Suprapubic skin (tissue), 4 donors: ENCODE measurements at regions not wholly inside any gene's neighbourhood (a gene's known extent, or its start where the extent isn't known, plus 50 kb on each side); places are given as distances from the start of the nearest gene placed in this dataset.

Experiments used
- DNase-seq, 2 donors: peaks; one replicate each; pipeline ENCODE4 v3.0.0-alpha.2; 2019; ENCODE audit warnings: low spot score in 2 of 2
- H3K27ac ChIP-seq: fragments of 200-600 bp; sonication (generic); one replicate; pipeline ENCODE4 v1.5.1; 2019
- H3K27me3 ChIP-seq: fragments of 200-600 bp; sonication (generic); one replicate; pipeline ENCODE4 v1.5.1; 2019
- H3K36me3 ChIP-seq: fragments of 200-600 bp; sonication (generic); one replicate; pipeline ENCODE4 v1.5.1; 2019
- H3K4me1 ChIP-seq: fragments of 200-600 bp; sonication (generic); one replicate; pipeline ENCODE4 v1.5.1; 2019
- H3K4me3 ChIP-seq: fragments of 200-600 bp; sonication (generic); one replicate; pipeline ENCODE4 v1.5.1; 2019; ENCODE audit warnings: mild to moderate bottlenecking
- H3K9me3 ChIP-seq: fragments of 200-600 bp; sonication (generic); one replicate; pipeline ENCODE4 v1.5.1; 2019
- EP300 ChIP-seq: sonication (generic); formaldehyde crosslinking; IDR thresholded peaks from one replicate; pipeline ENCODE4 v1.6.1; 2017; ENCODE audit warnings: antibody characterized with exemption
- POLR2A ChIP-seq, 2 donors: fragments of 450-650 bp; IDR thresholded peaks; one replicate each; pipeline ENCODE4 v1.6.1; 2017; ENCODE audit warnings: antibody characterized with exemption in 2 of 2, mild to moderate bottlenecking in 2 of 2, moderate library complexity in 2 of 2
- POLR2AphosphoS5 ChIP-seq, 3 donors: sonication (generic); formaldehyde crosslinking; IDR thresholded peaks; one replicate each; pipeline ENCODE4 v1.6.1; 2017; ENCODE audit warnings: antibody characterized with exemption in 3 of 3
- WGBS: methylation state at CpG from one replicate; pipeline ENCODE4 v1.1.5; 2018; 5-methylcytosine and 5-hydroxymethylcytosine counted together
- TF ChIP-seq, protein P1 (sequence below), 2 donors: fragments of 200-600 bp in 1 of 2; fragments of 450-650 bp in 1 of 2; sonication (generic) in 1 of 2; IDR thresholded peaks; one replicate each; pipeline ENCODE4 v1.5.1; 2016 to 2019; ENCODE audit warnings: antibody characterized with exemption in 2 of 2, mild to moderate bottlenecking in 1 of 2, moderate library complexity in 1 of 2

DNA sequence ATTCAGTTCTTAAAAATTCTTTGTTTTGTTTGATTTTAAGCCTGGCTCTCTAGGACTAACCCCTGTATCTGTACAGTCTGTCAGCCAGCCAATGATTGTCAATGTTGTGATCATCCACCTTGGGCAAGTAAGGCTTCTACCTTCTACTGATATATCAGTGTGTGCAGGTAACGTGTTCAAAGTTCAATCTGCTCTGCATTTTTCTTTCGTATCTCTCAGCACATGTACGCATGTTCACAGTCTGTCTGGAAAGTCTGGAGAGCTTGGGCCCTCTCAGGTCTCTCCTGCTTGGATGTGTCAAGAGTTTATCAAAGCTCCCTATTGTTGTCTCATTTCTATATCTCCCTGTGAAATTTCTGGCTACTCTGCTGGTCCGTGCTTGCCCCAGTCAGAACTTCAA, 138.6 kb upstream of the VRK1 start:
- WGBS: 55% methylated on average over 4 of the region's 4 CpGs
- H3K27ac ChIP-seq: no peak overlapping the region
- H3K4me1 ChIP-seq: peaks cover 9% of the 10 kb centered on the region
- peaks cover 12% of the 10 kb centered on the region for H3K27me3 ChIP-seq
- H3K36me3 ChIP-seq: no peaks in the 10 kb centered on the region
- peaks cover 8% of the 10 kb centered on the region for H3K9me3 ChIP-seq
- no peak for TF ChIP-seq EP300
- TF ChIP-seq POLR2AphosphoS5 (IDR thresholded peaks at IDR 0.05): no peak
- TF ChIP-seq POLR2A (IDR thresholded peaks at IDR 0.05): no peak
- TF ChIP-seq, protein P1, sequence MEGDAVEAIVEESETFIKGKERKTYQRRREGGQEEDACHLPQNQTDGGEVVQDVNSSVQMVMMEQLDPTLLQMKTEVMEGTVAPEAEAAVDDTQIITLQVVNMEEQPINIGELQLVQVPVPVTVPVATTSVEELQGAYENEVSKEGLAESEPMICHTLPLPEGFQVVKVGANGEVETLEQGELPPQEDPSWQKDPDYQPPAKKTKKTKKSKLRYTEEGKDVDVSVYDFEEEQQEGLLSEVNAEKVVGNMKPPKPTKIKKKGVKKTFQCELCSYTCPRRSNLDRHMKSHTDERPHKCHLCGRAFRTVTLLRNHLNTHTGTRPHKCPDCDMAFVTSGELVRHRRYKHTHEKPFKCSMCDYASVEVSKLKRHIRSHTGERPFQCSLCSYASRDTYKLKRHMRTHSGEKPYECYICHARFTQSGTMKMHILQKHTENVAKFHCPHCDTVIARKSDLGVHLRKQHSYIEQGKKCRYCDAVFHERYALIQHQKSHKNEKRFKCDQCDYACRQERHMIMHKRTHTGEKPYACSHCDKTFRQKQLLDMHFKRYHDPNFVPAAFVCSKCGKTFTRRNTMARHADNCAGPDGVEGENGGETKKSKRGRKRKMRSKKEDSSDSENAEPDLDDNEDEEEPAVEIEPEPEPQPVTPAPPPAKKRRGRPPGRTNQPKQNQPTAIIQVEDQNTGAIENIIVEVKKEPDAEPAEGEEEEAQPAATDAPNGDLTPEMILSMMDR (IDR thresholded peaks at IDR 0.05): no peak
- H3K4me3 ChIP-seq: no peak overlapping the region
- no peak for DNase-seq

DNA sequence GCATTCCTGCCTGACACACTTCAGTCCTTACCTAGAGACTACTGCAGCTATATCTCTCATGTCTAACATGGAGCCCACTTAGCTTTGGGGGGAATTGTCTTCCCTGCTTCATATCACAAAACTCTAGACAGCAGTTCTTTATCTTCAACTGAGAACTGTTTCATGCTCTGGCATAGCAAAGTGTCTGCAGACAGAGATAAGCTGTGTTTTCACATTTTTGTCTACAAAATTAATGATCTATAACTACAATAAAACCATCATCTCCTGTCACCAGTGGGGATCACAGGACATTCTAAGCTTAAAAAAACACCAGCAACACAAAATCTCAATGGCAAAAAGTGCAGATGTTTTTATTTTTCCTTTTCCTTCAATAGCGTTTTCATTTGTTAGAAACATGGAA, 137.1 kb upstream of the VRK1 start:
- H3K4me1 ChIP-seq: peaks cover 9% of the 10 kb centered on the region
- H3K27me3 ChIP-seq: peaks cover 12% of the 10 kb centered on the region
- peaks cover 8% of the 10 kb centered on the region for H3K9me3 ChIP-seq
- WGBS: 43% methylated on average over 1 of the region's 1 CpG
- TF ChIP-seq POLR2AphosphoS5 (IDR thresholded peaks at IDR 0.05): no peak
- no peak for TF ChIP-seq POLR2A (IDR thresholded peaks at IDR 0.05)
- TF ChIP-seq EP300: no peak
- TF ChIP-seq, protein P1 (IDR thresholded peaks at IDR 0.05): no peak
- DNase-seq: no peak
- no peak overlapping the region for H3K27ac ChIP-seq
- H3K36me3 ChIP-seq: no peaks in the 10 kb centered on the region
- no peak overlapping the region for H3K4me3 ChIP-seq

DNA sequence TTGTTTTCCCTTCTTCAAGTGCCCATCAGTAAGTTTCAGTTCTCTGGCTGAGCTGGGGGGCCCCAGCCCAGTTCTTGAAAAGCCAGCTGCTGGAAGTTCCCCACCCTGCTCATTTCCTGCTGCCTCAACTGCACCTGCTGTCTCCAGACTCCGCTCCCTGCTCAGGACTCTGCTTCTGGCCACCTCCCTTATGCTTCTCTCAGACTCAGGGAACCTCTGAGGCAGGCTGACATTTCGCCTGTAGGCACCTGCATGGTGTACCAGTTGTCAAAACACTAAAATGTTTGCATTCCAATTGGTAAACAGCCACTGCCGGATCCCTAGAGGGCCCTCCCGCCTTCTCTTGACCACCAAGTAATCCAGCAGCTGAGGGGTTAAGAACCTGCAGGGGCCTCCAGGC, 136.5 kb upstream of the VRK1 start:
- H3K27me3 ChIP-seq: peaks cover 12% of the 10 kb centered on the region
- TF ChIP-seq POLR2A (IDR thresholded peaks at IDR 0.05): no peak
- no peak for TF ChIP-seq POLR2AphosphoS5 (IDR thresholded peaks at IDR 0.05)
- TF ChIP-seq, protein P1 (IDR thresholded peaks at IDR 0.05): no peak
- no peak for TF ChIP-seq EP300
- peaks cover 9% of the 10 kb centered on the region for H3K4me1 ChIP-seq
- no peaks in the 10 kb centered on the region for H3K36me3 ChIP-seq
- no peak overlapping the region for H3K4me3 ChIP-seq
- DNase-seq: no peak
- H3K9me3 ChIP-seq: peaks cover 8% of the 10 kb centered on the region
- H3K27ac ChIP-seq: no peak overlapping the region
- 36% methylated on average over 4 of the region's 4 CpGs for WGBS

DNA sequence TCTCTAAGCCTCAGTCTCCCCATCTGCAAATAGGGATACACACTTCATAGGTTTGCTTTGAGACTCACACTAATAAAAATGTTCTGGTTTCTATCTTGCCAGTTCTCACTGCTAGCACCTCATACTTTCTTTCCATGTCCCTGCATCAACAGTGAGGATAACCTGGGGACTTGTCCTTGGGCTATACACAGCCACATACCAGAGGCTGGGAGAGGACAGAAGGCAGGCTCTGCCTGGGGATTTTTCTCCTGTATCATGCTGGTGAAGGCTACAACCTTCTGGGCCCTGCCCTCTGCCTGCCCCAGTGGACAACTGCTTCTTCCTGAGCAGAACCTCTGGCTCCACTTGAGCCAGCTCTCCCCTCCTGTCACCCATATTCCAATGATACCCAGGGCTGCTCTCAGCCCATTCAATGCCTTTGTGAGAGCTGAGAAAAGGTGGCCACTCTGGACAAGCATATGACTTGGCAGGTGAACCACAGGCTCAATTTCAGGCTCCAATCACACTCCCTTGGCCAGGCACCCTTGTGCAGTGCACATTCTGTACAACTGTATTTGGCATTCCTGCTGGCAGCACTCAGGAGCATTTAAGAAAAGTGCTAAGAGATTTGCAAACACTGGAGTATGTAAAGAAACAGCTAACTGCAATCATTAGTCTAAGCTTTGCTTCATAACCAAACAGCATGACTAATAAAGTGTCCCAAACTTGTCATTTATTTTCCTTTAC, 135.8 kb upstream of the VRK1 start:
- Histone ChIP-seq H3K9me3 (peaks cover 8% of the 10 kb centered on the region), H3K4me1 (peaks cover 9% of the 10 kb centered on the region), H3K27me3 (peaks cover 18% of the 10 kb centered on the region), H3K36me3 (no peaks in the 10 kb centered on the region), H3K4me3 (no peak overlapping the region), H3K27ac (peak overlapping the region; percentile 51)
- DNase-seq: no peak
- TF ChIP-seq, protein P1 (IDR thresholded peaks at IDR 0.05): no peak
- TF ChIP-seq EP300 (no peak), POLR2A (IDR thresholded peaks at IDR 0.05) (no peak), POLR2AphosphoS5 (IDR thresholded peaks at IDR 0.05) (no peak)

DNA sequence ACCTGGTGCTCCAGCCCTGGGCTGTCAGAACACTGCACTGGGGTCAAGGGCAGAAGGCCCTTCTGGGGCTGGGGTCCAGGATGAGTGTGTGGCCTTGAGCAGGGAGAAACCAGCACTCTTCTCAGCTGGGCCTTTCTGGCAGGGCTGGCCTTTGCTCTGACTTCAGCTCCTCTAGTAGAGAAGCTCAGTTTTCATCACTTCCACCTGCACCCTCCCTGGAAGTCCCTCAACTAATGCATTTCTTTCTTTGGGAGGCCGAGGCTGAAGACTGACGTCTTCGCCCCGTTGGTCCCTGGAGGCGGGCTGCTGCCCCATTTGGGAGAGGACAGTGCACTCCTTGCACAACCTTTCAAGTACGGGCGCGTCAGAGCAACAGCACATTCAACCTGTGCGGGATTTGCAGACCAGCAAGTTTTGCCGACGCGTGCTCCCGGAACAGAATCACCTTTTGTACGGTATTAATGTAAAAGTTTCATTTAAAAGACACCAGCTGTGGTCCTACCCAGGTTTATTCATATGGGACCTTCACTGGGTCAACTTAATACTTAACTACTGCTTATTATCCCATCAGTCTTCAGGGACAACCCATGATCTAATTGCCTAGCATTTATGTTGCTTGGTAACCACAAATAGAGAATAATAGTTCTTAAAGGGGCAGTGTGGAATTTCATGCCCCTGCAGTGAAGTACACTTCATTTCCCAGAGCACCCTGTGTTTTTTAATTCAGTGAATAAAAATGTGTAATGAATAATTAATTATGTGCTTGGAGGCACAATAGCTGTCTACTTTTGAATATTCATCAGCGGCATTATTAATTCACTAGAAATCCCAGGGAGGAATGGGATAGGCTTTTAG, 134.8 kb upstream of the VRK1 start:
- H3K4me1 ChIP-seq: peaks cover 9% of the 10 kb centered on the region
- peak overlapping the region; percentile 51 for H3K27ac ChIP-seq
- TF ChIP-seq, protein P1 (IDR thresholded peaks at IDR 0.05): no peak
- no peak for TF ChIP-seq POLR2A (IDR thresholded peaks at IDR 0.05)
- TF ChIP-seq EP300: no peak
- no peak for TF ChIP-seq POLR2AphosphoS5 (IDR thresholded peaks at IDR 0.05)
- H3K9me3 ChIP-seq: peaks cover under 1% of the 10 kb centered on the region
- peak in 1 of 2 donors; percentile 50 for DNase-seq
- peaks cover 18% of the 10 kb centered on the region for H3K27me3 ChIP-seq
- no peak overlapping the region for H3K4me3 ChIP-seq
- H3K36me3 ChIP-seq: no peaks in the 10 kb centered on the region
- WGBS: 55% methylated on average over 15 of the region's 15 CpGs
